ENCODE measurements at regions not wholly inside any gene's neighbourhood (a gene's known extent, or its start where the extent isn't known, plus 50 kb on each side); places are given as distances from the start of the nearest gene placed in this dataset.

DNA sequence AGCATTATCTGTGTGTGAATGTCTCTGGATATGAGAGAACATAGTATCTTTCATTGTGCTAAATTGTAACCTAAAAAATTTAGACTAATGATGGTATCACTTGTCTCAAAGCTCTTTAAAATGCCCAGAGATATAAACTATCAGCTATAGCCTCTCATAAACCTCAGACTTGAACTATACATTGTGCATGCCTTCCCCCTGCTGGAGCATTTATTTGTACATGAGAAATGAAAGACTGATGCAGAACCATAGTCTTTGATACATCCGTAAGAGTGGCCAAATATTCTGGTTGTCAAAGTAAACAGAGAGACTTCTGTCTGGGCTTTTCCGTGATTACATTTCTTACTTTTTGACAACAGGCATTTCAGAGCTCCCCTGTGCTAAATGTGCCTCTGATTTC is 71.9 kb upstream of the CCDC68 start:
- TF ChIP-seq, protein P1, sequence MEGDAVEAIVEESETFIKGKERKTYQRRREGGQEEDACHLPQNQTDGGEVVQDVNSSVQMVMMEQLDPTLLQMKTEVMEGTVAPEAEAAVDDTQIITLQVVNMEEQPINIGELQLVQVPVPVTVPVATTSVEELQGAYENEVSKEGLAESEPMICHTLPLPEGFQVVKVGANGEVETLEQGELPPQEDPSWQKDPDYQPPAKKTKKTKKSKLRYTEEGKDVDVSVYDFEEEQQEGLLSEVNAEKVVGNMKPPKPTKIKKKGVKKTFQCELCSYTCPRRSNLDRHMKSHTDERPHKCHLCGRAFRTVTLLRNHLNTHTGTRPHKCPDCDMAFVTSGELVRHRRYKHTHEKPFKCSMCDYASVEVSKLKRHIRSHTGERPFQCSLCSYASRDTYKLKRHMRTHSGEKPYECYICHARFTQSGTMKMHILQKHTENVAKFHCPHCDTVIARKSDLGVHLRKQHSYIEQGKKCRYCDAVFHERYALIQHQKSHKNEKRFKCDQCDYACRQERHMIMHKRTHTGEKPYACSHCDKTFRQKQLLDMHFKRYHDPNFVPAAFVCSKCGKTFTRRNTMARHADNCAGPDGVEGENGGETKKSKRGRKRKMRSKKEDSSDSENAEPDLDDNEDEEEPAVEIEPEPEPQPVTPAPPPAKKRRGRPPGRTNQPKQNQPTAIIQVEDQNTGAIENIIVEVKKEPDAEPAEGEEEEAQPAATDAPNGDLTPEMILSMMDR (IDR thresholded peaks at IDR 0.05; ENCODE audit: low read length, missing control alignments), result no peak
- no peak overlapping the region for H3K4me3 ChIP-seq (replicated peaks; ENCODE audit: low read depth, low read length)
- DNase-seq (ENCODE audit: low read depth), result no peak

DNA sequence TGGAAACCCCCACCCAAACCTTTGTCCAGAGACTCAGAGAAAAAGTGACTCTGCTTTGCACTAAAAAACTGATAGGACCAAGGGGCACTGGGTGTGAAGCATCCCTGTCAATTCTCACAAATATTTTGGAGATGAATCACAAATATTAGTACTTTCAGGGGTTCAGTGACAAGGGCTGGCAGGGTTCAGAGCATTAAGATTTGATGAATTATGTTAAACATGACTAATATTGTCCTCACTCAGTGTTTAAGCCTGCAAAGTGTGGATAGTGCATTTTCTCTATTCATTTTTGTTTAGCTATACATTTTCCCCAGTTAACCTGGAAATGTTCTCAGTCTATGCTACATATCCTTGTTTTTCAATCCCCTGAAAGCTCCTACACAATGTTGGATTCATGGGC is 65.3 kb upstream of the CCDC68 start:
- TF ChIP-seq, protein P1 (IDR thresholded peaks at IDR 0.05; ENCODE audit: low read length, missing control alignments), result no peak
- no peak overlapping the region for H3K4me3 ChIP-seq (replicated peaks; ENCODE audit: low read depth, low read length)
- no peak for DNase-seq (ENCODE audit: low read depth)

DNA sequence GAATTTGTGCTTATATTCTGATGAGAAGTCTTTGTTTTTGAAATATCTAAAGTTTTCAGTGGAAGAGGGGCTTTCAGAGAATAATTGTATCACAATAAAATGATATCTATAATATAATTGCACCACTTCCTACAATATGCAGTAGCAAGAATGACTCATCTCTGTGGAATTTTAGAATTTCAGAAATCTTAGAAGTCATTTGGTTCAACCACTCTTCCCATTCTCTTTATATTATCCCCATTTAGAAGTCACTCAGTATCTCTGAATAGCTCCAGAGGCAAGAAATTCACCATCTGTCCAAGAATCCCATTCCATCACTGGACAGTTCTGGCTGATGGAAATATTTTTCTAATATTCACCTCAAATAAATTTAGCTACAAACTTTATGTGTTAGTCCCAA is 59.3 kb upstream of the CCDC68 start:
- DNase-seq (ENCODE audit: low read depth), result peak; percentile 83
- TF ChIP-seq, protein P1 (IDR thresholded peaks at IDR 0.05; ENCODE audit: low read length, missing control alignments), result no peak
- no peak overlapping the region for H3K4me3 ChIP-seq (replicated peaks; ENCODE audit: low read depth, low read length)

DNA sequence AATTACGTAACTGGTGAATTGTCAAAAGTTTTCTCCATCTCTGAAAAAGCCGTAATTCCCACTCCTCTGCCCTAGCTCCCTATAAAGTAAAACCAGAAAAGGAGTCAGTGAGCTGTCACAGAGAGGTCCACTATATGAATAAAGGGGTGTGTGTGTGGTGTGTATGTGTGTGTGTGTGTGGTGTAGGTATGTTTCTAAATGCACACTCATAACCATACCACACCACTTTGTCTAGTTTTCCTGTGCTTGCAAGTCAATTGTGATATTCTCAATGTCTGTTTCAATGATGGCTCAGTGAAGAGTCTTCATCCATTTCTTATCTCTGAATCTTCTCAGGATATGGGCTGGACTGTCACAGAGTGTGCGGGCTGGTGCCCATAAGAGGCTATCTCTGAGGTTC is 54.8 kb upstream of the CCDC68 start:
- H3K4me3 ChIP-seq (replicated peaks; ENCODE audit: low read depth, low read length), result no peak overlapping the region
- no peak for DNase-seq (ENCODE audit: low read depth)
- TF ChIP-seq, protein P1 (IDR thresholded peaks at IDR 0.05; ENCODE audit: low read length, missing control alignments), result no peak

DNA sequence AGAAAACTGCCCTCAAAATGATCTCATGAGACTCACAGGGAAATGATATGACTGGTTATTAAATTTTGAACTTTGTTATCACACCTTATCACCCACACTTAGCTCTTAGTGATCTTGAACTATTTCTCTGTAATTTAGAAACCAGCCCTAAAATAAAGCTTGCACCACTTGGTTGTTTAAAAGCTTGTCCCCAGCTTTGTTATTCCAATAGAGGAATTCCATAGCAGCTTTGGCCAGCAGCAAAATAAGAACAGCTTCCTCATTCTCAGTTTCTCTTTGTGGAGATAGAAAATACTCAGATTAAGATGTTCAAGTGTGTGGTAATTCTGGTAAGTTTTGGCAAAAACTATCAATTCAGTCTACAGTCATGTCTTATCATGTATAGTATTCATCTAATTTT is 54.4 kb upstream of the CCDC68 start:
- TF ChIP-seq, protein P1 (IDR thresholded peaks at IDR 0.05; ENCODE audit: low read length, missing control alignments), result no peak
- no peak for DNase-seq (ENCODE audit: low read depth)
- H3K4me3 ChIP-seq (replicated peaks; ENCODE audit: low read depth, low read length), result no peak overlapping the region

DNA sequence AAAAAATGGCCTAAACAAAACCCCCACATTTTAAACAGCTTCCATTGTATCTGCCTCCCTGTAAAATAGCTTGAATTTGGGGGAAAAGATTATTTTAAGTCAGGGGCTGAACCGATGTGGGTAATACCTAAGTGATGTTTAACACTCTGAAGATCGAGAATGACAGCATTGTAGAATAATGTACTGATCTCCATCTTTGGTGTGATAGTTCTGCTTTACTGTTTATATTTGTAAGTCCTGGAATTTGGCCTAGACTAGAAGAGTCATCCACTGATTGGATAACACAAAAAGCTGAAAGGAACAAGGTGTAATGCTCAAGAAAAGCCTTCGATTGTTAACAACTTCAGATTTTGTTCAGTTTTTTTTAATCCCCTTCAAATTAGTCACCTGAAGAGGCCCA is 53.8 kb upstream of the CCDC68 start:
- TF ChIP-seq, protein P1 (IDR thresholded peaks at IDR 0.05; ENCODE audit: low read length, missing control alignments), result no peak

DNA sequence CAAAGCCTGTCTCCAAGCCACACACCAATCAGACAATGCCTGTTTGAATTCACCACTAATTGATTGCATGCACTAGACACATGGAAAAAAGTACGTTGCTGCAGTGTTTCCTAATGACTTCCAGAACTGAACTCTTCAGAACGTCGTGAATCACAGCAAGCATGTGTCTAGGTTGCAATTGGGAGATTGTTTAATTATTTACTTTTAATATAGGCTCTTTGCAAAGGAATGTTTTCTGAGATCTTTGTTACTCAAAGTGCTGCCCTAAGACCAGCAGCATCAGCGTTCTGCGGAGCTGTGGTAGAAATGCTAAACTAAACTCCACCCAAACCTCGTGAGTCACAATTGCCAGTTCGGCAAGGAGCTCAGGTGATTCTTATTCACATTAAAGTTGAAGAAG is 52.7 kb upstream of the CCDC68 start:
- TF ChIP-seq, protein P1 (IDR thresholded peaks at IDR 0.05; ENCODE audit: low read length, missing control alignments), result no peak
- no peak overlapping the region for H3K4me3 ChIP-seq (replicated peaks; ENCODE audit: low read depth, low read length)
- DNase-seq (ENCODE audit: low read depth), result no peak

More for the DNA sequence above, 53.8 kb upstream of the CCDC68 start:
- DNase-seq (ENCODE audit: low read depth), result no peak
- no peak overlapping the region for H3K4me3 ChIP-seq (replicated peaks; ENCODE audit: low read depth, low read length)

Data from fibroblast of pulmonary artery (primary cell).